ENCODE measurements at regions not wholly inside any gene's neighbourhood (a gene's known extent, or its start where the extent isn't known, plus 50 kb on each side); places are given as distances from the start of the nearest gene placed in this dataset.

DNA sequence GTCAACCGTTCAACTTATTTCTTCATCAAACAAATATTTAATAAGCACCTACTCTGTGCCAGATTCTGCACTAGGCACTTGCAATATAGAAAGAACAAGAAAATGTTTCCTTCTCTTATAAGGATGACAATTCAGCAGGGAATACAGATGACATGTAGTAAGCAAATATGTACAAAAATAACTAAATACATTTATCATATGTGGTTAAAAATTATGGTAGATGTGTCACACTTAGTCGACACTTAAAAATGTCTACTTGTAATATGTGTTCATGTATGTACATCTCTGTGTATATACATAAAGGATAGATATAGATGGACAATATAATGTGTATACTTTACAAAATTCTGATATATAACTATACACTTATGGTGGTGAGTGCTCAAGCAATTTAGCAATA is 417.0 kb upstream of the MEF2C start:
- H3K23ac ChIP-seq (ENCODE audit: insufficient read length) = no peak overlapping the region
- WGBS, 2 experiments (ENCODE audit: extremely low coverage in 1 of 2, insufficient coverage in 1 of 2, insufficient read length in 1 of 2, insufficient replicate concordance in 2 of 2, low coverage in 1 of 2, low lambda C conversion rate in 2 of 2, missing lambda C conversion rate in 1 of 2) = 87% methylated on average over 2 of the region's 2 CpGs; no CpG with 5 or more reads in 1 of the 2 experiments
- no peak overlapping the region for H3K4me2 ChIP-seq (ENCODE audit: insufficient read depth in 1 of 2, low read depth in 2 of 2, low read length in 2 of 2)
- H3K9me3 ChIP-seq (ENCODE audit: insufficient read depth in 2 of 2, low read depth in 1 of 2, low read length in 1 of 2) = no peaks in the 10 kb centered on the region
- H4K5ac ChIP-seq (ENCODE audit: insufficient read length, low read depth, low read length) = no peak overlapping the region
- no peak for DNase-seq (ENCODE audit: low read depth in 1 of 2, low spot score in 2 of 2)
- no peak overlapping the region for H3K18ac ChIP-seq (ENCODE audit: extremely low read depth, low read length)
- CTCF ChIA-PET (ENCODE audit: partially characterized antibody) = no interaction called here
- H2AFZ ChIP-seq (ENCODE audit: low read length) = no peak overlapping the region
- no peaks in the 10 kb centered on the region for H3K79me2 ChIP-seq (ENCODE audit: control insufficient read depth in 1 of 2, insufficient read depth in 2 of 2, low read length in 2 of 2)
- H4K8ac ChIP-seq (ENCODE audit: extremely low read depth, insufficient read depth, low read length) = no peak overlapping the region
- no peak overlapping the region for H3K14ac ChIP-seq (ENCODE audit: insufficient read length)
- H3K56ac ChIP-seq (replicated peaks; ENCODE audit: insufficient read length, low read depth, low read length) = no peak overlapping the region
- no peaks in the 10 kb centered on the region; a peak in 1 of 8 replicates for H3K36me3 ChIP-seq (ENCODE audit: control insufficient read depth in 2 of 4, insufficient read depth in 4 of 4, low read length in 3 of 4)
- no peak overlapping the region for H3K9ac ChIP-seq (replicated peaks in 1 of 4; ENCODE audit: extremely low read depth in 1 of 4, low read depth in 3 of 4, low read length in 3 of 4)
- H3K4me3 ChIP-seq (ENCODE audit: extremely low read depth in 1 of 4, insufficient read depth in 2 of 4, low read depth in 3 of 4, low read length in 4 of 4) = no peak overlapping the region
- peaks cover 0 to 1% (median 0%) of the 10 kb centered on the region in 4 experiments; a peak in 1 of 7 replicates for H3K27me3 ChIP-seq (replicated peaks in 1 of 4; ENCODE audit: control insufficient read depth in 3 of 4, extremely low read depth in 1 of 4, insufficient read depth in 3 of 4, low read length in 3 of 4)
- H2BK15ac ChIP-seq (ENCODE audit: low read length) = no peak overlapping the region
- H4K91ac ChIP-seq (replicated peaks; ENCODE audit: insufficient read length, low read length) = no peak overlapping the region
- H4K20me1 ChIP-seq (replicated peaks in 1 of 2; ENCODE audit: control insufficient read depth in 1 of 2, insufficient read depth in 2 of 2, low read length in 2 of 2) = no peaks in the 10 kb centered on the region
- H3K4me1 ChIP-seq (replicated peaks in 1 of 4; ENCODE audit: control insufficient read depth in 3 of 4, insufficient read depth in 4 of 4, low read length in 3 of 4) = no peaks in the 10 kb centered on the region
- H2BK5ac ChIP-seq (ENCODE audit: low read depth, low read length) = no peak overlapping the region
- H3K4ac ChIP-seq (replicated peaks; ENCODE audit: insufficient read length, low read depth, low read length) = no peak overlapping the region
- no peak overlapping the region for H3K27ac ChIP-seq (ENCODE audit: low read depth, low read length)
- H2BK12ac ChIP-seq (ENCODE audit: low read depth, low read length) = no peak overlapping the region
- no peak for FAIRE-seq
- H3K79me1 ChIP-seq (ENCODE audit: low read depth, low read length) = no peaks in the 10 kb centered on the region
- H3K23me2 ChIP-seq (ENCODE audit: low read depth, low read length) = no peaks in the 10 kb centered on the region
- POLR2A ChIA-PET (ENCODE audit: partially characterized antibody) = no interaction called here
- no peak overlapping the region for H2AK5ac ChIP-seq (ENCODE audit: low read depth, low read length)
- H2BK20ac ChIP-seq (ENCODE audit: low read length) = no peak overlapping the region
- no peak overlapping the region for H2BK120ac ChIP-seq (replicated peaks; ENCODE audit: low read depth, low read length)
- no peak for TF ChIP-seq CEBPB (IDR thresholded peaks at IDR 0.05; ENCODE audit: low read depth, low read length)
- TF ChIP-seq, protein P1, sequence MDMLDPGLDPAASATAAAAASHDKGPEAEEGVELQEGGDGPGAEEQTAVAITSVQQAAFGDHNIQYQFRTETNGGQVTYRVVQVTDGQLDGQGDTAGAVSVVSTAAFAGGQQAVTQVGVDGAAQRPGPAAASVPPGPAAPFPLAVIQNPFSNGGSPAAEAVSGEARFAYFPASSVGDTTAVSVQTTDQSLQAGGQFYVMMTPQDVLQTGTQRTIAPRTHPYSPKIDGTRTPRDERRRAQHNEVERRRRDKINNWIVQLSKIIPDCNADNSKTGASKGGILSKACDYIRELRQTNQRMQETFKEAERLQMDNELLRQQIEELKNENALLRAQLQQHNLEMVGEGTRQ (IDR thresholded peaks at IDR 0.05; ENCODE audit: low read length) = no peak
- no peak for TF ChIP-seq CBX8 (IDR thresholded peaks at IDR 0.05; ENCODE audit: borderline replicate concordance, low read depth, low read length)
- TF ChIP-seq RXRA (IDR thresholded peaks at IDR 0.05; ENCODE audit: insufficient read depth, low read depth, low read length) = no peak
- no peak for TF ChIP-seq RFX5 (IDR thresholded peaks at IDR 0.05; ENCODE audit: borderline replicate concordance, low read depth, low read length)
- no peak for TF ChIP-seq SRF (IDR thresholded peaks at IDR 0.05; ENCODE audit: low read depth, low read length)
- no peak for TF ChIP-seq CREB1 (IDR thresholded peaks at IDR 0.05)
